ENCODE measurements at regions not wholly inside any gene's neighbourhood (a gene's known extent, or its start where the extent isn't known, plus 50 kb on each side); places are given as distances from the start of the nearest gene placed in this dataset.

- Histone ChIP-seq H3K27ac (peak overlapping the region; percentile 74 to 81), H3K36me3 (no peaks in the 10 kb centered on the region), H3K9me3 (no peaks in the 10 kb centered on the region), H3K4me3 (no peak overlapping the region), H3K27me3 (no peaks in the 10 kb centered on the region), H3K4me1 (no peaks in the 10 kb centered on the region)
- peak in 1 of 2 donors; percentile 26 for DNase-seq (ENCODE audit: low spot score in 2 of 2)
- TF ChIP-seq POLR2A (IDR thresholded peaks at IDR 0.05) (no peak), CTCF (IDR thresholded peaks at IDR 0.05) (no peak), POLR2AphosphoS5 (IDR thresholded peaks at IDR 0.05) (no peak)
- intact Hi-C loops (cut with DNase I; ENCODE audit: low total_unique reads) = no loop called here
Observed at GRCh38 chr7:91694351-91694841, 186.1 kb downstream of the MTERF1 start.

- peaks cover 21 to 23% of the 10 kb centered on the region in 2 donors for H3K9me3 ChIP-seq
Observed at GRCh38 chr7:91710881-91711280, 169.6 kb downstream of the MTERF1 start.

DNA sequence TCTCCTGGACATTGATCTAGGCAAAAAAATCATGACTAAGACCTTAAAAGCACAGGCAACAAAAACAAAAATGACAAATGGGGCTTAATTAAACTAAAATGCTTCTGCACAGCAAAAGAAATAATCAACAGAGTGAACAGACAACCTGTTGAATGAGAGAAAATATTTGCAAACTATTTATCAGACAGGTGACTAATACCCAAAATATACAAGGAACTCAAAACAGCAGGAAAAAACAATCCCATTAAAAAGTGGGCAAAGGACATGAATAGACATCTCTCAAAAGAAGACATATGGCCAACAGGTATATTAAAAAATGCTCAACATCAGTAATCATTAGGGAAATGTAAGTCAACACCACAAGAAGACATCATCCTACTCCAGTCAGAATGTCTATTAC, 166.8 kb downstream of the MTERF1 start:
- H3K27me3 ChIP-seq = no peaks in the 10 kb centered on the region
- H3K9me3 ChIP-seq = peaks cover 5% of the 10 kb centered on the region in 2 donors
- H3K27ac ChIP-seq = no peak overlapping the region
- DNase-seq (ENCODE audit: low spot score in 2 of 2) = no peak
- H3K36me3 ChIP-seq = no peaks in the 10 kb centered on the region
- intact Hi-C loops (cut with DNase I; ENCODE audit: low total_unique reads) = no loop called here
- TF ChIP-seq POLR2A (IDR thresholded peaks at IDR 0.05) (no peak), CTCF (IDR thresholded peaks at IDR 0.05) (no peak), POLR2AphosphoS5 (IDR thresholded peaks at IDR 0.05) (no peak)
- H3K4me3 ChIP-seq = no peak overlapping the region
- H3K4me1 ChIP-seq = no peaks in the 10 kb centered on the region

More at GRCh38 chr7:91710881-91711280, 169.6 kb downstream of the MTERF1 start:
- no peaks in the 10 kb centered on the region for H3K36me3 ChIP-seq
- DNase-seq (ENCODE audit: low spot score in 2 of 2) = no peak
- no peak for TF ChIP-seq POLR2A (IDR thresholded peaks at IDR 0.05)
- TF ChIP-seq CTCF (IDR thresholded peaks at IDR 0.05) = no peak
- TF ChIP-seq POLR2AphosphoS5 (IDR thresholded peaks at IDR 0.05) = no peak
- H3K27me3 ChIP-seq = no peaks in the 10 kb centered on the region
- no peak overlapping the region for H3K4me3 ChIP-seq
- no peaks in the 10 kb centered on the region for H3K4me1 ChIP-seq
- intact Hi-C loops (cut with DNase I; ENCODE audit: low total_unique reads) = no loop called here
- H3K27ac ChIP-seq = no peak overlapping the region

DNA sequence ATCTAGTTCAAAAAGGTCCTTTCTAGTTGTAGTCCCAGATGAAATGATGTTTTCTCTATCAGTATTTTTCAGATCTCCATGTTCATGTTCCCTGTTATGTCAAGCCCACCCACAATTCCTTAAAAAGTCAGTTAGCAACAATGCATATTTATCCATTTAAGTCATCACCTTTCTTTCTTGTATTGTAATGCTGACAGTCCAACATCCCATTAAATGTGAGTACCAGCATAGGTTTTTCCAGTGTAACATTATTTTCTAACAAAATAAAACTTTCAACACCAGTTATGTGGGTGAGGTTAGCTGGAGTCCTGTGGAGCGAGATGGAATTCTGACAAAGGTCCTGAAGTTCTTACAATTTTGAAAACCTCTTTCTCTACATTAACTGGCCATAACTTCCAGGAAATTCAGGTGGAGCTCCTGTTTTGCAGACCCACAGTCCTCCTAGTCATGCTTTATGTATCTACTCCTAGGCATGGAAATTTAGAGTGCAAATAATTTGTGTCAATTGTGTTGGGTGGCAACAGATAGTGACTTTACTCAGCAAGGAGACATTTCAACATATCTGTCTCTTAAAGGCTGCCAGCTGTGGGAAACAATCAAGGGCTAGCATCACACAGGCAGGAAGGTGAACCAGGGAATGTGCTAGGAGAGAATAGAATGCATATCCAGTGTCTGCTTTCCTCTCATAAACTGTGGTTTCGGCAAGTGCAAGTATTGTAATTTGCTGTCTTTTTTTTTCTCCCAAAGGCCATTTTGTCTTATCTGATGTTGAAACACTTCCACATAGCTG, 162.6 kb downstream of the MTERF1 start:
- intact Hi-C loops (cut with DNase I; ENCODE audit: low total_unique reads) = no loop called here
- no peak for DNase-seq (ENCODE audit: low spot score in 2 of 2)
- H3K27ac ChIP-seq = no peak overlapping the region
- H3K27me3 ChIP-seq = no peaks in the 10 kb centered on the region
- peaks cover 5 to 9% of the 10 kb centered on the region in 2 donors for H3K9me3 ChIP-seq
- TF ChIP-seq POLR2A (IDR thresholded peaks at IDR 0.05) (no peak), CTCF (IDR thresholded peaks at IDR 0.05) (no peak)
- H3K36me3 ChIP-seq = no peaks in the 10 kb centered on the region
- no peak overlapping the region for H3K4me3 ChIP-seq
- H3K4me1 ChIP-seq = no peaks in the 10 kb centered on the region

DNA sequence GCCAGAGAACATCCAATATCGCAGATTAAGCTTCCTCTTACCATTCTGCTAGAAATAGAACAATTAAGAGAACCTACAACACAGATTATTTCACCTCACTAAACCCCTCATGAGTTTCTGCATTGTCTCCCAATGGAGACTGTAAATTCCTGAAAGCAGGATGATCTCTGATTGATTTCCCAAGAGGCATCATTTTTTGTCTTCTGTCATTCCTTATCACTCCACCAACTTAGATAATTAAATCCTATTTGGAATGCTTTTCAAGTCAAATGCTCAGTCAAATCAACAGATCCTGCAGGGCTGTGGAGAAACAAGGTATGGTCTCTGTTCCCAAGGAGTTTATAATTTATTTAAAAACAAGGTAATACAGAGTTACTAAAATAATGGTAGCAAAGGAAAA, 161.5 kb downstream of the MTERF1 start:
- Histone ChIP-seq H3K4me1 (no peaks in the 10 kb centered on the region), H3K27ac (no peak overlapping the region), H3K4me3 (no peak overlapping the region), H3K36me3 (no peaks in the 10 kb centered on the region), H3K27me3 (no peaks in the 10 kb centered on the region), H3K9me3 (peaks cover 5 to 9% of the 10 kb centered on the region in 2 donors)
- no peak for DNase-seq (ENCODE audit: low spot score in 2 of 2)
- intact Hi-C loops (cut with DNase I; ENCODE audit: low total_unique reads) = no loop called here
- TF ChIP-seq POLR2AphosphoS5 (IDR thresholded peaks at IDR 0.05) (no peak), CTCF (IDR thresholded peaks at IDR 0.05) (no peak), POLR2A (IDR thresholded peaks at IDR 0.05) (no peak)
